Tongue (tissue), 1 donor: ENCODE measurements at regions not wholly inside any gene's neighbourhood (a gene's known extent, or its start where the extent isn't known, plus 50 kb on each side); places are given as distances from the start of the nearest gene placed in this dataset.

Experiments
- DNase-seq: peaks from one replicate; pipeline ENCODE4 v3.0.0-alpha.2; 2015

- no peak for DNase-seq
Measured at GRCh38 chr10:78481842-78482241, 448.2 kb downstream of the RPS24 start.

GRCh38 chr10:78483641-78484040, 450.0 kb downstream of the RPS24 start:
- peak; percentile 72 for DNase-seq

- DNase-seq, result no peak
Measured at GRCh38 chr10:78489034-78489433, 455.4 kb downstream of the RPS24 start.

- DNase-seq, result no peak
Measured at GRCh38 chr10:78491812-78492211, 458.1 kb downstream of the RPS24 start.

GRCh38 chr10:78492424-78492823, 458.8 kb downstream of the RPS24 start:
- no peak for DNase-seq

- no peak for DNase-seq
Measured at GRCh38 chr10:78494179-78494578, 460.5 kb downstream of the RPS24 start.

- DNase-seq, result no peak
Measured at GRCh38 chr10:78502210-78502936, 468.7 kb downstream of the RPS24 start.

- DNase-seq, result peak; percentile 14
Measured at GRCh38 chr10:78504181-78504580, 470.5 kb downstream of the RPS24 start.

- no peak for DNase-seq
Measured at GRCh38 chr10:78505657-78506056, 472.0 kb downstream of the RPS24 start.

GRCh38 chr10:78506614-78507013, 473.0 kb downstream of the RPS24 start:
- no peak for DNase-seq

- DNase-seq, result peak; percentile 22
Measured at GRCh38 chr10:78507510-78508160, 474.0 kb downstream of the RPS24 start.

- DNase-seq, result no peak
Measured at GRCh38 chr10:78508955-78509748, 475.5 kb downstream of the RPS24 start.

- DNase-seq, result peak; percentile 92
Measured at GRCh38 chr10:78510566-78511323, 477.1 kb downstream of the RPS24 start.

GRCh38 chr10:78511324-78512204, 477.9 kb downstream of the RPS24 start:
- no peak for DNase-seq

- DNase-seq, result no peak
Measured at GRCh38 chr10:78512205-78512550, 478.5 kb downstream of the RPS24 start.

- DNase-seq, result no peak
Measured at GRCh38 chr10:78513330-78513729, 479.7 kb downstream of the RPS24 start.

- no peak for DNase-seq
Measured at GRCh38 chr10:78513986-78514385, 480.3 kb downstream of the RPS24 start.

- no peak for DNase-seq
Measured at GRCh38 chr10:78514459-78514858, 480.8 kb downstream of the RPS24 start.

- DNase-seq, result no peak
Measured at GRCh38 chr10:78515038-78515872, 481.6 kb downstream of the RPS24 start.

- DNase-seq, result no peak
Measured at GRCh38 chr10:78515873-78516153, 482.1 kb downstream of the RPS24 start.

- no peak for DNase-seq
Measured at GRCh38 chr10:78516236-78516635, 482.6 kb downstream of the RPS24 start.
